Mesodermal cell (in vitro differentiated cells): ENCODE measurements at regions not wholly inside any gene's neighbourhood (a gene's known extent, or its start where the extent isn't known, plus 50 kb on each side); places are given as distances from the start of the nearest gene placed in this dataset.

Source experiments
- H3K27ac ChIP-seq: 2 replicates; pipeline ENCODE4 v1.7.0; 2013; ENCODE audit warnings: mild to moderate bottlenecking, low read depth, low read length, moderate library complexity; ENCODE audit not compliant: severe bottlenecking
- H3K36me3 ChIP-seq: 2 replicates; pipeline ENCODE4 v1.7.1; 2013; ENCODE audit warnings: mild to moderate bottlenecking, low read length, moderate library complexity; ENCODE audit not compliant: control insufficient read depth, insufficient read depth
- H3K4me1 ChIP-seq: one replicate; pipeline ENCODE4 v1.7.1; 2013; ENCODE audit warnings: mild to moderate bottlenecking, low read length; ENCODE audit not compliant: insufficient read depth, control insufficient read depth, poor library complexity, severe bottlenecking
- H3K4me3 ChIP-seq: 2 replicates; pipeline ENCODE4 v1.7.0; 2013; ENCODE audit warnings: low read length, control low read depth, mild to moderate bottlenecking; ENCODE audit not compliant: insufficient read depth, poor library complexity, severe bottlenecking; ENCODE audit errors: extremely low read depth
- H3K9me3 ChIP-seq: 2 replicates; pipeline ENCODE4 v1.7.1; 2013; ENCODE audit warnings: mild to moderate bottlenecking, low read length, moderate library complexity; ENCODE audit not compliant: control insufficient read depth
- whole genome bisulfite sequencing, 2 experiments: methylation state at CpG; one replicate each; pipeline ENCODE4 v1.1.5; 2013; ENCODE audit warnings: missing lambda C conversion rate in 2 of 2; ENCODE audit not compliant: insufficient coverage in 2 of 2; 5-methylcytosine and 5-hydroxymethylcytosine counted together

DNA sequence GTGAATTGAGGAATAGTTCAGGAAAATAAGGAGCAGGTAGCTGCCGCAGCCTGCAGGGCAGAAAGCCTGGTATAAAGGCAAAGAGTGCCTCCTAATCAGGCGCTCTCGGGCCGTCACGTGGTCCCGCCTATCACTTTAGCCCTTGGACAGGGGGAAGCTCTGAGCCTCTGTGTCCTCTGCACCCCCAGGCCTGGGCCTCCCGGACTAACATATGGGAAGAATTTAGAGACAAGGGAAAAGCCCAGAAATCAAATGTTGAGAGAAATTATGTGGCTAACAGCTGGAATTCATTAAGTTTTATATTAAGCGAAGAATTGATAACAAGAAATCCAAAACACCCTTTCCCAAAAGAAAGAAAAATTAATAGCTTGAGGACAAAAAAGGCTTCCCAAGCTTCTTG lies 417.7 kb downstream of the ATP23 start:
- H3K9me3 ChIP-seq = peaks cover 5% of the 10 kb centered on the region
- H3K4me3 ChIP-seq = no peak overlapping the region
- H3K4me1 ChIP-seq = peaks cover 1% of the 10 kb centered on the region
- H3K27ac ChIP-seq = no peak overlapping the region
- 96 to 100% methylated on average over 1 to 7 of the region's 8 CpGs for WGBS, 2 experiments
- no peaks in the 10 kb centered on the region for H3K36me3 ChIP-seq

DNA sequence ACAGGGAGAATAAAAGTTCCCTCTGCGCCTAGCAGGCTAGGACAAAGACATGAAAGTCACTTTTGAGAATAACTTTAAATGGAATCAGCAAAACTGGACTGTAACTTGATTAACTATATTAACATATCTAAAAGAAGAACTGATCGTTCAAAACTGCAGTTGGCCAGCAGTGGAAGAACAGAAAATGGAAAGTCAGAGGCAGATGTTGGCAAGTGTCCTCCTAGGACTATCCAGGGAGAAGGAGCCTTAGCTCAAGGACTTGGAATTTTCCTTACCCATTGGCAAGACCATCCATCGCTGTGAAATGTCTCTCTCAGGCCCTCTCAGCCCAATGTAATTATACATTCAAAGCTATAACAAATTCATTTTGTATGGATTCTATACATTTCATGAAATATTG lies 419.7 kb downstream of the ATP23 start:
- 100% methylated on average over 1 of the region's 3 CpGs; no CpG with 5 or more reads in 1 of the 2 experiments for WGBS, 2 experiments
- Histone ChIP-seq H3K9me3 (no peaks in the 10 kb centered on the region), H3K4me1 (peaks cover 14% of the 10 kb centered on the region), H3K27ac (no peak overlapping the region), H3K4me3 (no peak overlapping the region), H3K36me3 (no peaks in the 10 kb centered on the region)

DNA sequence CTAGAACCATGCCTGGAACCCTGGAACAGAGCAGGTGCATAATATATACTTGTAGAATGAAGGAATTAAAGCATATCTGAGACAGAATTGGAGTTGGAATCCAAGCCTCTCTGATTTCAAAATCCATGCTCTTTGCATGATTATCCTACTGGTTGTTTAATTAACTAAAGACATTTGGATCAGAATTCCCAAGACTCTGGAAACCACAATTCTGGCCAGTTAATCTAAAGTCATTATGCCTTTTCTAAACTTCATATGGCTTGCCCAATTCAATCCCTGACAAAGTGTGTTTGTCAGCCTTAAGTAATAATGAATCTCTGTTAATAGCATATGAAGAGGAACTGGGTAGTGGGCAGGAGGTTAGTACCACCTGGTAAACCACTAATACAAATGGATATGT lies 422.6 kb downstream of the ATP23 start:
- H3K36me3 ChIP-seq = no peaks in the 10 kb centered on the region

DNA sequence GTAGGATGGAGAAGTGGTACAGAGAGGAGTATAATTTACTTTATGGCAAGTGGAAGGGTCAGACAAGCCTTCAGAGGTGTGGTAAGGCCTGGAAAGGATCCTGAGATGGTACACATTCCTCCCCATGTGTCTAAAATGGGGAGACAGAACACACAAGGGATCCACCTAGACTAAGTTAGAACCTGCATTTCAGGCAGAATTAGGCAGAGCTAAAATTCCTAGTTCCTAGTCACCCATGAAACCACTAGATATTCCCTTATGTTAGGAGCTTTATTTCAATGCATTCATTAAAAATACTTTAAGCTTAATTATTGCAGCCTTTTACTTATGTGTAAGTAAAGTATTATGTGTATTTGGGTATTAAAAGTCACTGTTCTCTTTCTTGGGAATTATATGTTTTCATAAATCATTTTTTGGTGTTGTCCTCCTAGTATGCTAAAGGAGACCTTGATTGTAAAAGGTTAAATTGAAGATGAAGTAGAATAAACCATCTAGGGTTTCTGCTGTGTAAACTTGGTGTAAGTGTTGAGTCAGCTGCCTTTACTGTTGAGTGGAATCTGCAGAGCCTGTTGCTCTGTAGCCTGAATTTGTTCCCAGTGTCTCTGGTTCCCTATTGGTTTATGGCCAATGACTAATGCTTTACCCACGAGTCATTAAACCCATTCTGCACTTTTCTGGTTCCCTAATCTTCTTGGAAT lies 423.2 kb downstream of the ATP23 start:
- no peak overlapping the region for H3K4me3 ChIP-seq
- WGBS, 2 experiments = 17% methylated on average over 1 of the region's 1 CpG; no CpG with 5 or more reads in 1 of the 2 experiments
- peaks cover 17% of the 10 kb centered on the region for H3K4me1 ChIP-seq
- H3K36me3 ChIP-seq = no peaks in the 10 kb centered on the region
- H3K27ac ChIP-seq = peak overlapping the region; percentile 93
- H3K9me3 ChIP-seq = no peaks in the 10 kb centered on the region

More for the DNA sequence above, 422.6 kb downstream of the ATP23 start:
- H3K4me1 ChIP-seq = peaks cover 17% of the 10 kb centered on the region
- H3K27ac ChIP-seq = peak overlapping the region; percentile 93
- no peak overlapping the region for H3K4me3 ChIP-seq
- no peaks in the 10 kb centered on the region for H3K9me3 ChIP-seq

DNA sequence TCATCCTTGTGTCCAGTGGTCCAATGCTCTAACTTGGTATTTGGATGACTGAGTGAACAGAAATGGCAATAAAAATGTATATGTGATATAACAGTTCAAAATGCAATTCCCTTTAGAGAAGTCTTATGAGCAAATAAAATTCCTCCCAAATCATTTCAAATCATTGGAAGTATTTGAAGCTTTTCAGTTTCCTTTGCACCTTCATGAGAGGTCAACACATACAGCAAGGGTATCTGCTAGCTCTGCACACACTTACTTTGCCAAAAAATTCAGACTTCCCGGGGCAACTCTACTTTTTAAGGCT lies 423.7 kb downstream of the ATP23 start:
- Histone ChIP-seq H3K4me1 (peaks cover 17% of the 10 kb centered on the region), H3K9me3 (no peaks in the 10 kb centered on the region), H3K4me3 (no peak overlapping the region), H3K36me3 (no peaks in the 10 kb centered on the region), H3K27ac (peak overlapping the region; percentile 93)
- WGBS, 2 experiments = 80% methylated on average over 1 of the region's 1 CpG; no CpG with 5 or more reads in 1 of the 2 experiments

DNA sequence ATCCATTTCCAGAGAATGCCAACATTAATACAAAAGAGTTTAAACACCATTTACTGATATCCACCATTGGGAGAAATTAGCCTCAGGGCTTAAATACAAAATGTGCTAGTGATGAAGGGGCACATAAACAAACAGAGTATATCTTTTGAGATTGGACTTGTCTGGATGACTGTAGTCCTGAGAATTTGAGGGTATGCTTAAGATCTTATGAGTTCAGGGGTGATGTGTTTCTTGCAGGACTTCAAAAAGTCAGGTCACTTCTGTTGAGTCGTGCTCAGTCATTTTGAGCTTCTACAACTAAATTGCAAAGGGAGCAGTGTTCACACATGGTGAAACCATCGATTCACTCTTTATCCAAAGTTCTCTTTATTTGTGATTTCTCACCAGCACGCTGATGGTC lies 425.7 kb downstream of the ATP23 start:
- 95 to 100% methylated on average over 3 of the region's 3 CpGs for WGBS, 2 experiments
- Histone ChIP-seq H3K4me1 (peaks cover 17% of the 10 kb centered on the region), H3K36me3 (no peaks in the 10 kb centered on the region), H3K4me3 (no peak overlapping the region), H3K9me3 (peaks cover 5% of the 10 kb centered on the region), H3K27ac (no peak overlapping the region)

DNA sequence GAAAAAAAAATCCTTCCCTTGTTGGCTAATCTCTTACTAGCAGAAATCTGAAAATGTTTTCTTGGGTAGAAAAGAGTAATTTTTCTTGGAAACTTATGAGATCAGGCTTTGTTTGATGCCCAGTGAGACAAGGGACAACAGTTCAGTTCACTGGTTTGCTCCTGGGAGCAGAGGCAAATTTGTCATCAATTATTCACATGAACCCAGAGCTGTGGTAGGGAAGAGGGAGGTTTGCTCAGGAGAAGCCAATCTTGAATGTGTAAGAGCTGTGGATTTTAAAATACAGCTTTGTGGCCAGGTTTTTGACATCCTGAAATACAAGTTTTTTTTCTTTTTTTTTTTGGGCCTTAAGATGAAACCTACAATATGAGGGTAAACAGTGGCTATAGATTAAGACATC lies 426.6 kb downstream of the ATP23 start:
- Histone ChIP-seq H3K9me3 (peaks cover 5% of the 10 kb centered on the region), H3K36me3 (no peaks in the 10 kb centered on the region), H3K27ac (no peak overlapping the region), H3K4me1 (peaks cover 17% of the 10 kb centered on the region), H3K4me3 (no peak overlapping the region)

DNA sequence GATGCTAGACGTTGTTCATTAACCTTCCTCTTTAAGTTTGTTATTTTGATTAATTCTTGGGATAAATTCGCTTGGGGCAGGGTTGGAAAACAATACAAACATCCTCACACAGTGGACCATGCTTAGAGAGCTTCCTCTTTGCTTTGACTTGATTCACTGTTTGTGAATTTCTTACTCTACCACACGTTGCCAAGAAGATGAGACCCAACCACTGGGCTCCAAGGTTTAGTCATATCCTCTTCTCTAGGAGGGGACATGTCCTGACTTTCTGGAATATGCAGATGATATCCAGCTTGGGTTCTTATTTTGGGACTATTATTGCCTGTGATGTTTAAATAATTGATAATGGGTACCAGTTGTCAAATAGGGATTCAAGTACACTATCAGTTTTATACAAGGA lies 428.2 kb downstream of the ATP23 start:
- Histone ChIP-seq H3K4me3 (no peak overlapping the region), H3K36me3 (no peaks in the 10 kb centered on the region), H3K9me3 (peaks cover 5% of the 10 kb centered on the region), H3K27ac (no peak overlapping the region), H3K4me1 (peaks cover 13% of the 10 kb centered on the region)
- WGBS, 2 experiments = no CpG with 5 or more reads among the region's 3 CpGs

DNA sequence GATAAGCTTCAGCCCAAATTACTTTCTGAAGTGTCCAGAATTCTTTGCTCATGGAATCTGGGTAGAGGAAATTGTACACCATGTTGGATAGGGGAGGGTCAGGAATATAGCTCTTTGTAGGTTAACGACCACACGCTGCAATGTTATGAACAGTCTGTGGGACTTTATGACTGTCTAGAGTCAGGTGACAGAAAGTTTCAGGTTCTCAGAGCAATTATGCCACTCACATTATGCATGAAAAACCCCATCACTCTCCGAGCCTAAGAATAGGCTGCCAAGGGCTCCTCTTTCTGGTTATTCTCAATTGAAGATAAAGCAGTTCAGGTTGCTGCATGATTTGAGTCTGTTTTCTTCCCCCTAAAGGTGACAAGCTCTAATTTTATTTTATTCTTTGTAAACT lies 430.9 kb downstream of the ATP23 start:
- Histone ChIP-seq H3K27ac (no peak overlapping the region), H3K4me1 (peaks cover 1% of the 10 kb centered on the region), H3K36me3 (no peaks in the 10 kb centered on the region), H3K9me3 (peaks cover 5% of the 10 kb centered on the region), H3K4me3 (no peak overlapping the region)
- WGBS, 2 experiments = 100% methylated on average over 2 of the region's 3 CpGs; no CpG with 5 or more reads in 1 of the 2 experiments

DNA sequence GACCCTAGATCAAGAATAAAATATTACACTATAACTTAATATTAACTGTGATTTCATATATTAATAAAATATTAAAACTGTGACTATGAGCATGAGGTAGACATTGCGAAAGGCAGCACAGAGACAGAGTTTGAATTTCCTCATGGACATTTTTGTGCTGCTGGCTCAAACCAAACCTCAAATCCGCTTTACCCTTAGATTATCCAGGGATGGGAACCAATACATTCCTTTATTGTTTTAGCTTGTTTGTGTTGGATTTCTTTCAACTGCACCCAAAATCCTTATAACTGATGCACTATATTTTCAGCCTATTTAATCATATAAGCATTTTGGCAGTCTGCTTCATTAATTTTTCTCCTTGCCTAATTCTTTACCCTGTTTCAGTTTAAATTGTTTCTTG lies 436.7 kb downstream of the ATP23 start:
- no peaks in the 10 kb centered on the region for H3K9me3 ChIP-seq
- no peak overlapping the region for H3K27ac ChIP-seq
- no peaks in the 10 kb centered on the region for H3K4me1 ChIP-seq
- H3K36me3 ChIP-seq = no peaks in the 10 kb centered on the region
- WGBS, 2 experiments = 83% methylated on average over 1 of the region's 2 CpGs; no CpG with 5 or more reads in 1 of the 2 experiments
- no peak overlapping the region for H3K4me3 ChIP-seq

DNA sequence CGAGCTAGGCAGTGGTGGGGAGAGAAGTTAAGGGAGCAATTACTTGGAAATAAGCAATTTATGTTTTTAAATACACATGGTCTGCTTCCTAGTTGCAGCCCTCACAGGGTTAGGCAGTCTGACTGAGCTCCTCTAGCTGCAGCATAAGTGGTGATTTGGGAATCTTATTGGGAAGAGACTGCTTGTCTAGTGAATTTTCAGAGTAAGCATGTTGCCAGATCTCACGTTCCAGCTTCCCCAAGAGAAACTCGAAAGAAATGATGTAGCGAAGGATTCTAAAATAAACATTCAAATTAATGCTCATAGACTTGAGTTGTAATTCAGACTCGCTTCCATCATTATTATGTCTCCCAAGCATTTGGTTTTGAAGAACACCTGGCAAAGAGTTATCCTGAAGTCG lies 440.2 kb downstream of the ATP23 start:
- Histone ChIP-seq H3K4me3 (no peak overlapping the region), H3K4me1 (peaks cover 14% of the 10 kb centered on the region), H3K27ac (no peak overlapping the region), H3K36me3 (no peaks in the 10 kb centered on the region), H3K9me3 (no peaks in the 10 kb centered on the region)
- 96 to 97% methylated on average over 2 to 3 of the region's 6 CpGs for WGBS, 2 experiments
